Panc1 (cell line): ENCODE measurements at regions not wholly inside any gene's neighbourhood (a gene's known extent, or its start where the extent isn't known, plus 50 kb on each side); places are given as distances from the start of the nearest gene placed in this dataset.

Source experiments
- ATAC-seq: fragments of 200-7000 bp; cut with Tn5 transposase; 2 replicates; pipeline ENCODE4 v1.9.1; 2020; ENCODE audit warnings: mild to moderate bottlenecking, moderate library complexity
- BruUV-seq: library from RNA; stranded (reverse); fragments of 400-500 nt; replicated peaks from 2 replicates; lab custom pipeline; 2021; lab: Mats Ljungman, UMichigan
- CTCF ChIA-PET: fragments of 300-600 bp; sonication (Branson Sonifier 250); formaldehyde crosslinking; loops from one replicate; lab custom pipeline; 2022; ENCODE audit warnings: antibody characterized with exemption; lab: Charles Lee
- POLR2A ChIA-PET: fragments of 300-600 bp; sonication (Branson Sonifier 250); formaldehyde crosslinking; loops from one replicate; lab custom pipeline; 2022; ENCODE audit warnings: antibody characterized with exemption; lab: Charles Lee
- DNase-seq: peaks from one replicate; pipeline ENCODE4 v3.0.0-alpha.2; 2010; ENCODE audit warnings: low read depth, low spot score
- H3K27ac ChIP-seq: 2 replicates; pipeline ENCODE4 v1.5.1; 2011; ENCODE audit warnings: mild to moderate bottlenecking, low read length, inconsistent platforms
- H3K27me3 ChIP-seq: fragments of 200-500 bp; sonication (Bioruptor generic); 2 replicates; pipeline ENCODE4 v1.6.0; 2014; ENCODE audit warnings: low read length, inconsistent platforms; ENCODE audit not compliant: control insufficient read depth, insufficient read depth
- H3K36me3 ChIP-seq: fragments of 200-500 bp; sonication (Bioruptor generic); 2 replicates; pipeline ENCODE4 v1.5.1; 2014; ENCODE audit warnings: inconsistent platforms, mild to moderate bottlenecking, low read length, moderate library complexity; ENCODE audit not compliant: control insufficient read depth, insufficient read depth
- H3K4me1 ChIP-seq: 2 replicates; pipeline ENCODE4 v1.5.1; 2011; ENCODE audit warnings: inconsistent platforms, mild to moderate bottlenecking, low read length, moderate library complexity; ENCODE audit not compliant: control insufficient read depth, insufficient read depth
- H3K4me3 ChIP-seq, 2 experiments: 2 replicates each; pipeline ENCODE4 v1.5.1; 2011 to 2012; ENCODE audit warnings: low read depth in 2 of 2, low read length in 2 of 2, mild to moderate bottlenecking in 2 of 2, inconsistent platforms in 1 of 2, moderate library complexity in 1 of 2
- H3K9me3 ChIP-seq: fragments of 200-500 bp; sonication (Bioruptor generic); 2 replicates; pipeline ENCODE4 v1.5.1; 2014; ENCODE audit warnings: low read depth, mild to moderate bottlenecking, inconsistent platforms, low read length, moderate library complexity; ENCODE audit not compliant: control insufficient read depth, insufficient read depth
- CTCF ChIP-seq: fragments of 450-650 bp; IDR thresholded peaks from 2 replicates; pipeline ENCODE4 v1.5.1; 2017; ENCODE audit warnings: mild to moderate bottlenecking
- POLR2AphosphoS5 ChIP-seq: IDR thresholded peaks from 2 replicates; pipeline ENCODE4 v1.6.1; 2012; ENCODE audit warnings: mild to moderate bottlenecking, low read depth, low read length, moderate library complexity
- REST ChIP-seq, 2 experiments: IDR thresholded peaks; 2 replicates each; pipeline ENCODE4 v1.6.1; 2011 to 2012; ENCODE audit warnings: low read depth in 2 of 2, control low read depth in 1 of 2, low read length in 1 of 2, mild to moderate bottlenecking in 1 of 2, moderate library complexity in 1 of 2; ENCODE audit not compliant: insufficient read depth in 1 of 2
- SIN3A ChIP-seq: IDR thresholded peaks from 2 replicates; pipeline ENCODE4 v1.6.1; 2012; ENCODE audit warnings: low read depth, mild to moderate bottlenecking, low read length, moderate library complexity, borderline replicate concordance; ENCODE audit not compliant: insufficient read depth
- TCF7L2 ChIP-seq: IDR thresholded peaks from 2 replicates; pipeline ENCODE4 v1.6.1; 2011; ENCODE audit warnings: mild to moderate bottlenecking, low read depth, low read length, inconsistent platforms
- in situ Hi-C: cut with HindIII; loops from 2 replicates; pipeline ENCODE4 v1.10.0; 2016; ENCODE audit warnings: low sequenced_read_pairs, low pct_unique_long_range_greater_than_20kb
- intact Hi-C: fragments of 100-400 bp; cut with micrococcal nuclease; formaldehyde crosslinking; loops from one replicate; pipeline ENCODE4 v1.10.0; 2022; ENCODE audit not compliant: unreplicated experiment

GRCh38 chr5:105032917-105033316, 1470.3 kb upstream of the NUDT12 start:
- ATAC-seq (no peak), DNase-seq (no peak)
- H3K27ac ChIP-seq, result no peak overlapping the region
- no peaks in the 10 kb centered on the region for H3K27me3 ChIP-seq
- ChIA-PET POLR2A (no interaction called here), CTCF (no interaction called here)
- intact Hi-C loops, result no loop called here
- H3K9me3 ChIP-seq, result no peaks in the 10 kb centered on the region
- no peak for TF ChIP-seq REST (IDR thresholded peaks at IDR 0.05; ENCODE audit: insufficient read depth in 1 of 2, low read depth in 2 of 2, low read length in 1 of 2)
- no peak for TF ChIP-seq SIN3A
- no peak for TF ChIP-seq TCF7L2
- no peak for TF ChIP-seq CTCF
- no peak for TF ChIP-seq POLR2AphosphoS5
- H3K4me3 ChIP-seq, result no peak overlapping the region
- H3K36me3 ChIP-seq, result no peaks in the 10 kb centered on the region
- no TSS peak for BruUV-seq
- in situ Hi-C loops, result no loop called here
- H3K4me1 ChIP-seq, result no peaks in the 10 kb centered on the region

- CTCF ChIA-PET, result no interaction called here
- in situ Hi-C loops, result no loop called here
- no TSS peak for BruUV-seq
Measured at GRCh38 chr5:105030153-105030552, 1467.6 kb upstream of the NUDT12 start.

More at GRCh38 chr5:105030153-105030552, 1467.6 kb upstream of the NUDT12 start:
- ATAC-seq (no peak), DNase-seq (no peak)
- intact Hi-C loops, result no loop called here
- TF ChIP-seq TCF7L2, result no peak
- TF ChIP-seq POLR2AphosphoS5, result no peak
- no peak for TF ChIP-seq REST (IDR thresholded peaks at IDR 0.05; ENCODE audit: insufficient read depth in 1 of 2, low read depth in 2 of 2, low read length in 1 of 2)
- no peak for TF ChIP-seq SIN3A
- TF ChIP-seq CTCF, result no peak
- H3K4me1 ChIP-seq, result no peaks in the 10 kb centered on the region
- no peak overlapping the region for H3K27ac ChIP-seq
- POLR2A ChIA-PET, result no interaction called here
- no peaks in the 10 kb centered on the region for H3K9me3 ChIP-seq
- no peaks in the 10 kb centered on the region for H3K27me3 ChIP-seq
- H3K36me3 ChIP-seq, result no peaks in the 10 kb centered on the region
- no peak overlapping the region for H3K4me3 ChIP-seq
